HG02981 (cell line): ENCODE measurements at regions not wholly inside any gene's neighbourhood (a gene's known extent, or its start where the extent isn't known, plus 50 kb on each side); places are given as distances from the start of the nearest gene placed in this dataset.

Experiments used
- ATAC-seq: cut with Tn5 transposase; IDR thresholded peaks from one replicate; pipeline ENCODE4 v1.9.1; 2021; ENCODE audit warnings: mild to moderate bottlenecking, moderate library complexity; ENCODE audit not compliant: unreplicated experiment

GRCh38 chr13:105213512-105213911 is 1322.0 kb downstream of the EFNB2 start:
- ATAC-seq: no peak

- no peak for ATAC-seq
Measured at GRCh38 chr13:105207572-105208293, 1327.7 kb downstream of the EFNB2 start.

GRCh38 chr13:105202354-105202753 is 1333.1 kb downstream of the EFNB2 start:
- ATAC-seq: no peak

GRCh38 chr13:105201351-105201750 is 1334.1 kb downstream of the EFNB2 start:
- no peak for ATAC-seq

GRCh38 chr13:105200181-105200580 is 1335.3 kb downstream of the EFNB2 start:
- ATAC-seq: no peak

GRCh38 chr13:105196052-105196451 is 1339.4 kb downstream of the EFNB2 start:
- no peak for ATAC-seq

GRCh38 chr13:105193026-105193425 is 1342.4 kb downstream of the EFNB2 start:
- ATAC-seq: no peak

- no peak for ATAC-seq
Measured at GRCh38 chr13:105184201-105184600, 1351.3 kb downstream of the EFNB2 start.

- no peak for ATAC-seq
Measured at GRCh38 chr13:105177265-105177900, 1358.1 kb downstream of the EFNB2 start.

GRCh38 chr13:105170438-105170837 is 1365.0 kb downstream of the EFNB2 start:
- no peak for ATAC-seq

- ATAC-seq: no peak
Measured at GRCh38 chr13:105168295-105168694, 1367.2 kb downstream of the EFNB2 start.

- ATAC-seq: no peak
Measured at GRCh38 chr13:105167385-105167784, 1368.1 kb downstream of the EFNB2 start.

GRCh38 chr13:105165449-105166125 is 1369.9 kb downstream of the EFNB2 start:
- peak; percentile 76 for ATAC-seq

GRCh38 chr13:105159841-105160240 is 1375.6 kb downstream of the EFNB2 start:
- ATAC-seq: no peak

- ATAC-seq: no peak
Measured at GRCh38 chr13:105153611-105154010, 1381.9 kb downstream of the EFNB2 start.

GRCh38 chr13:105151639-105152038 is 1383.8 kb downstream of the EFNB2 start:
- ATAC-seq: no peak

- no peak for ATAC-seq
Measured at GRCh38 chr13:105147461-105147860, 1388.0 kb downstream of the EFNB2 start.

GRCh38 chr13:105144936-105145335 is 1390.5 kb downstream of the EFNB2 start:
- ATAC-seq: no peak

- ATAC-seq: no peak
Measured at GRCh38 chr13:105144020-105144419, 1391.4 kb downstream of the EFNB2 start.

- no peak for ATAC-seq
Measured at GRCh38 chr13:105142556-105142955, 1392.9 kb downstream of the EFNB2 start.

- ATAC-seq: peak; percentile 97
Measured at GRCh38 chr13:105139380-105140285, 1395.8 kb downstream of the EFNB2 start.
